Activated CD4-positive, alpha-beta T cell treated with anti-CD3 and anti-CD28 coated beads for 48 hours (primary cell): ENCODE measurements at regions not wholly inside any gene's neighbourhood (a gene's known extent, or its start where the extent isn't known, plus 50 kb on each side); places are given as distances from the start of the nearest gene placed in this dataset.
"Not testable (repeated sequence)": the region's sequence is repeated elsewhere in the genome, so short reads cannot be mapped to it uniquely, and the experiment has no call there.

Experiments
- DNase-seq: peaks from one replicate; pipeline ENCODE4 v3.0.0-alpha.2; 2020

DNA sequence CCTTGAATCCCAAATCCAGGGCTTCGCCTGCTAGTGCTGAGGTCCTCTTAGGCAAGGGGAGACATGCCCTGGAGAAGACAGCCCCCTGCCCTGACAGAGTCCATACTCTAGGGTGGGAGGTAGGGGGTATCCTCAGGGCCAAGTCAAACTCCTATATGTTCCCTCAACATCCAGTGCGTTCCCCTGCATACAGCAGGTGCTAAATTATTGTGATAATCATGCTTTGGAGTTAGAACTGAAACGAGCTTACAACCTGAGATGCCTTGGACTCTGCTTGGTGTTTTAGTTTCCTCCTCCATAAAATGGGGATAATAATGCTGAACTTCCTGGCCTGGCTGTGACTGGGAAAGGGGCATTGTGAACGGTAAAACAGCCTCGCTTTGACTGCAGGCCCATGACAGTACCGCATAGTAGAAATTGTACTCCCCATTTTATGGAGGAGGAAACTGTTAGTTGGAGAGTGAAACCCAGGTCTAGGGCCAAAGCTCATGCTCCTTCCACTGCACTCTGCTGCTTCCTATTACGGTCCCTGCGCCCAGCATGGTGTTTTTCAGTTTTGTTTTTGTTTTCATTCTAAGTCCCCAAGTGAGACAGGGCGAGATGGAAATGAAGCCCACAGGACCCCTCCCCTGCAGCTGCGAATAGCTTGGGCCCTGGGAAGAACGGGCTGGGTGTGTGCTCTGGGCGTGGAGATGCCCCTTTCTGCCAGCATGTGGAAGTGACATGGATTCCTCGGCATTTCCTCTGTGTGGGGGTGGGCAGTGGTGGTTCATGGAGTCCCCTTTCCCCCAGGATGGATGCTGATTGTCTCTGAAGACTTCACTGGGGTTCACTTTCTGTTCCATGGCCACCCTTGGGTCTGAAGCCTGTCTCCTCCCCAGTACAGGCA is 162.5 kb downstream of the VEGFA start:
- DNase-seq, result no peak

DNA sequence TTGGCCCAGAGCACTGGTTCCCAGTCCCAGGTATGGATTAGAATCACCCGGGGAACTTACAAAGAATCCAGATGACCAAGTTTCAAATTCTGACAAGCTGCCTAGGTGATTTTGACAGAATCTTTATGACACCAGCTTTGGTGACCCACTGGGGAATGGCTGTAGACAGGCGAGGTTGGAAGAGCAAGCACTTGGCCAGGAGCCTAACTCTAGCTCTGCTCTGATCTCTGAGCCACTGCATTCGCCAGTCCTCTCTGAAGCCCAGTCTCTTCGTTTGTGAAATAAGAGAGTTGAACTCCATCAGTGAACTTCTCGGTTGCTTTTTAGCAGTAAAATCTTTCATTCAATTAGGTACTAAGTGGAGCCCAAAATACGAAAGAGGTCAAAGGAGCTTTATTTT is 161.2 kb downstream of the VEGFA start:
- no peak for DNase-seq

GRCh38 chr6:43930440-43931154 is 160.6 kb downstream of the VEGFA start:
- no peak for DNase-seq

DNA sequence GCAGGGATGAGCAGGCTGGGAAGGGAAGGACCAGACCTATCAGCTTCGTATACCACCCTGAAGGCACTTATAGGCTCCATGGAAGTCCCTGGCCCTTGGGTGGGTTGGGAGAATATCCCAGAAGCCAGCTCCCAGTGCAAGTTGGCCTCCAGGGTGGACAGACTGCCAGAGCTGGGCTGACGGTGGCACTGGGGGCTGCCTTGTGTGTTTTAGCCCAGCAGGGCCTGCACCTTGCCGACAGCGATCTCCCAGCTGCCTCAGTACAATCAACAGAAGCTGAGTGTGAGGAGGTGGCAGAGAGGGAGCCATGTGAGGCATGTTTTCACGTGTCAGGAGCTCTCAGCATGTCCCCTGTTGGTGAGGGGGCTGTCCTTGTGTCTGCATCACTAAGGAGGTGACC is 159.5 kb downstream of the VEGFA start:
- no peak for DNase-seq

DNA sequence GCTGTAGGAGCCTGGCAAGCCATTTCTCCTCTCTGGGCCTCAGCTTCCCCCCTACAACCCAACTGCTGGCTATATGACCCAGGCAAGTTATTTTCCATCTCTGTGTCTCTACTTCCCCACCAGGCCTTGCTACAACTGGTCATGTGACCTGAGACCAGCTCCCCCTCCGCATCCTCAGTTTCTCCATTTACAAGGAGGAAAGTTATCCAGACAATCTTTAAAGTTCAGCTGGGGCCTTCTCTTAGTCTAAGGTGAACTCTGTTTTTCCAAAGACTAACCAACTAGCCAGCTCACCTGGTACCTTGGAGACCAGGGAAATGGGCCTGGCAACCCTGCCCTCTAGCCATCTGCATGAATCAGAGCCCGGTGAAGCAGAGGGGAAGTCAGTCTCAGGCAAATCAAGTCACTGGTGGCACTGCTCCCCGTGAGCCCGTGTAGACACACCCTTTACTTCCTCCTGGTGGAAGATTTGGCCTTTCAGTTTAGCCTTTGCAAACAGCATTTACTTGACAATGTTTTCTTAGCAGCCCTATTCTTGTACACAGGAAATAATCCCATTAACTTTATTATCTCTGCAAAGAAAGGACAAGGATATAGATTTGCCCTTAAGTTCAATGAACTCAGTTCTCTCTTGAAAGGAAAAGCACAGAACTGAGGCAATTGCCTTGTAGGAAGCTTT is 157.7 kb downstream of the VEGFA start:
- no peak for DNase-seq

GRCh38 chr6:43926634-43927531 is 156.9 kb downstream of the VEGFA start:
- DNase-seq, result peak; percentile 37

GRCh38 chr6:43925636-43926139 is 155.7 kb downstream of the VEGFA start:
- not testable (repeated sequence) for DNase-seq

- DNase-seq, result peak; percentile 68
Observed at GRCh38 chr6:43924222-43924702, 154.3 kb downstream of the VEGFA start.

DNA sequence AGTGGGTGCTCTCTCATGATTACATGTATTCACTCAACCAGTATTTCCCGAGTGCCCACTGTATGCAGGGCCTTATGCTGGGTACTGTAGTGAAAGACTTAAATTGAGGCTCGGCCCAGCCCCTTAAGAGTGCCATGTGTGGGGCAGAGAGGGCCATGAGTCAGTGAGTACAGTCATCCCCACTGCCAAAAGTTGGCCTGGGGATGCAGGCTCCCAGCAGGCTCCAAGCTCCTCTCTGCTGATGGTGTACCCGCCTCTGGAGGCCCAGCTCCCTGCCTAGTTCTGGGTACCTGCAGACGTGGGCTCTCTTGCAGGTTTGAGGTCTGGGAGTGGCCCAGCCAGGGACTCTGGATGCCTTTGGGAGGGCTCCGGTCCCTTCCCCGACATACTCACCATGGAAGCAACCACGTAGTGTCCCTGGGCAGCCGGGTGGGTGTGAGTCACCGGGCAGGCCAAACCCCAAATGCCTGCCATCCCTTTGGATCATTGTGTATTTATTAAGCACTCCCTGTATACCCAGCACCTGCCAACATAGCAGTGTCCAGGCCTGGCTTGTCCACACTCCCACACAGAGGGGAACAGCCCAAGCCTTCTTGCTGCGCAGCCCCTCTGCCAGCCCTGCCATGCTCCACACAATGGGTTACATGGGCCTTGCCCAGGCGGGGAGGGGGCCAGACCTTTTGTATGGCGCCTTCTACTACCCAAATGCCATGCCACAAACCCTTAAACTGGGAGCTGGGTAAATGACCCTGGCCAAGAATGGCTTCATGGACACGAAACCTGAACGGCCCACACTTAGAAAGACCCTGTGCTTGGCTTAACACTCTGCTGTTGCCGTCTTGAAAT is 153.6 kb downstream of the VEGFA start:
- peak; percentile 20 for DNase-seq

DNA sequence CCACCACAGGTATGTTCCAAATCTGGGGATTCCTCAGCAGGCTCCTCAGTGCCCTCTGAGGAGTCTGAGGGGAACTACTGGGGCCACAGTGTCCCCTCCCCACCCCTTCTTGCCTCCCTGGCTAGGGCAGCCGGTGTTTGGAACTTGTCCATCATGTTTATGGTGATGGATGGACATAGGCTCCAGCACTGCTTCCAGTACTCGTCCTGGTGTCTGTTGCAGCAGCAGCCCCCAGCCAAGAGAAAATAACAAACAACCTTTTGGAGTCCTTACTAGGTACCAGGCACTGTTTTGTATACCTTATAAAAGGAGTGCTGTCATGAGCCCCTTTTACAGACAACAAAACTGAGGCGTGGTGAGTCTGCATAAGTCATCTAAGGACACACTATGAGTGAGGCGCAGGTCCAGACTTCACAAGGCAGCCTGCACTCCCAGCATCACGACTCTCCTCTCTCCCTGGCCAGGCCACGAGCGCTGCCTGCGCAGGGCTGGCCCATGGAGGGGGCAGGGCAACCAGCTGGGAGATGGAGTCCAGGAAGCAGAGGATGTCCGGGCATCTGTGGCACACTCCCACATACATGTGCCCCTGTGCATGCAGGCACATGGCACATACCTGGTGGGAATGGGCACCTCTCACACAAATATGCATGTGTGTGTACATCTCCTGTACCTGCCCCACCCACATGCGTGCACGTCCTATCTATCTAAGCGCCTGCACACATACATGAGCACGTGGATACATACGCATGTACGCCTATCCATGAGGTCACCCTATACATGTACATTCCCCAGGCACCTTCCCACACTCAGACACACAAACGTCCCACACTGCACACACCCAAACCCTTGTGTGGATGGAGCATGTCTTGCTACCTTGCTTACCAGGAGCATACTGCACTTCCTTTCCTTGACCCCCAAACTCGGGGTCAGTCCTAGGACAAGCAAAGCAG is 152.7 kb downstream of the VEGFA start:
- no peak for DNase-seq

- DNase-seq, result no peak
Observed at GRCh38 chr6:43921548-43922425, 151.8 kb downstream of the VEGFA start.

- DNase-seq, result no peak
Observed at GRCh38 chr6:43921039-43921438, 151.0 kb downstream of the VEGFA start.

GRCh38 chr6:43919774-43920173 is 149.8 kb downstream of the VEGFA start:
- DNase-seq, result no peak

DNA sequence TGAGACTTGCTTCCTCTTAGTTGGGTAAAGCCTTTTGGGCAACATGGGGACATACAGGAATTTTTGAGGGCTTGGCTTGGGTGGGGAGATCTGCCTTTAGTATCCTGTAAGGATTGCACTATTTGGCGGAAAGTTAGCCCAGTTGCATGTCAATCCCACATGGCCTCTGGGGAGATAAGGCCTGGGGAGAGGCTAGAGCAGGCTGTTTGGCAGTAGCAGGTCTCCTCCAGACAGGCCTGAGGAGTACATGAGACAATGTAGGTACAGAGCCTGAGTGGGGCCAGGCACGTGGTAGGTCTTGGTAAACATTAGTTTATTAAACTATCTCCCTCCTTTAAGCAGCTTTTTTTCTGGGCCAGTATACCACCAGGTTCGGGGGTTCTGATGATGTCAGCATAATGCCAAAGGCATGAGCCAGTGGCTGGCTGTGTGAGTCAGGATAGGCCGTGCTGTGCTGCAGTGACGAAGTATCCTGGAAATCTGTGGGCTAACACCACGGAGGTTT is 147.9 kb downstream of the VEGFA start:
- DNase-seq, result no peak

- DNase-seq, result no peak
Observed at GRCh38 chr6:43916924-43917877, 147.2 kb downstream of the VEGFA start.

DNA sequence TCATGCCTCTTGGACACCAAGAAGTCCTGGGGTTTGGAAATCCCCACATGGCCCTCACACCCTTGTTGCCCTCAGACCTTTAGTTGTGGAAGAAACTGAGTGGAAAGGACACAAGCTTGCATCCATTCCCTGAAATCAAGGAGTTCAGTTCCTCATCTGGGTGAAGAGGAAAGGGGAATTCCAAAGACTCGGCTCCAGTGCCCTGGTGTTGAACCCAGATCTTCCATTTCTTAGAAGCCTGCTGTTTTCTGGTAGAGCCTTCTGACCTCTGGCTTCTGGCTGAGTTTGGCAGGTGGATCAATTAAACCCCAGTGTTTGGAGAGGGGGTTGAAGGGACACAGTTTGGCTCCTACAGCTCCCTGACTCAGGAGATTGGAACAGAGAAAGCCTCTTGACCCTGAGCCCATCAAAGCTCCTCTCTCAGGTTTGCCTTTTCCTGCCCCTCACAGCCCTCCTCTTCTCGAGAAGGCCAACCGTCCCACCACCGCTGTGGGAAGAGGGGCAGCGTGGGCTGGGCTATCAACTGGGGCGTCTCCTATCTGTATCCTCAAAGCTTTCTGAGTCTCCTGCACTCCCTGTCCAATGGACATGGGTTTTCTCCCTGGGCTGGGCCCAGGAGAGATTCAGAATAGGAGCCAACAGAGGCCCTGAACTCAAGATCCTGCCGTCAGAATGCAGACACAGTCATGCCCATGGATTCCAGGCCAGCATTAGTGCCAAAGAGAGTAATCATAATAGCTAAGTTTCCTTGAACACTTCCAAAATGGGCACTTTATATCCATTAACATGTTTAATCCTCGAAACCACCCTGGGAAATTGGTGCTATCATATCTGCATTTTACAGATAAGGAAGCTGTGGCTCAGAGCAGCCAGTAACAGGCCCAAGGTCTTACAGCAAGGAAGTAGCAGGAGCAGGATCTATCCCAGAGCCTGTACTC is 146.2 kb downstream of the VEGFA start:
- DNase-seq, result no peak
